MCF 10A (cell line): ENCODE measurements at regions not wholly inside any gene's neighbourhood (a gene's known extent, or its start where the extent isn't known, plus 50 kb on each side); places are given as distances from the start of the nearest gene placed in this dataset.
A peak's percentile ranks its signal among the peaks of the same experiment; 100 is the strongest.

ENCODE experiments used
- BruUV-seq: library from RNA; stranded (reverse); fragments of 400-500 nt; replicated peaks from 2 replicates; lab custom pipeline; 2021; lab: Mats Ljungman, UMichigan
- CTCF ChIA-PET: fragments of 300-600 bp; sonication (Branson Sonifier 250); formaldehyde crosslinking; extraction: SDS; loops from one replicate; lab custom pipeline; 2021; ENCODE audit warnings: antibody characterized with exemption, inconsistent platforms; lab: Yijun Ruan, JAX
- POLR2A ChIA-PET: fragments of 300-600, 350-650 bp; sonication (Branson Sonifier 250); formaldehyde crosslinking; extraction: SDS; loops from one replicate; lab custom pipeline; 2020; ENCODE audit warnings: antibody characterized with exemption, inconsistent platforms; lab: Yijun Ruan, JAX
- DNase-seq: peaks from one replicate; pipeline ENCODE4 v3.0.0-alpha.2; 2018; ENCODE audit not compliant: unreplicated experiment
- H3K27ac Mint-ChIP-seq: one replicate; pipeline ENCODE4 v1.8.0; 2022; ENCODE audit warnings: mild to moderate bottlenecking, low read depth, mixed read lengths; ENCODE audit not compliant: unreplicated experiment
- H3K27me3 Mint-ChIP-seq: one replicate; pipeline ENCODE4 v1.8.0; 2022; ENCODE audit warnings: mixed read lengths; ENCODE audit not compliant: insufficient read depth, unreplicated experiment
- H3K36me3 Mint-ChIP-seq: one replicate; pipeline ENCODE4 v1.8.0; 2022; ENCODE audit warnings: mild to moderate bottlenecking, moderate library complexity, mixed read lengths; ENCODE audit not compliant: insufficient read depth, unreplicated experiment
- H3K4me1 Mint-ChIP-seq: one replicate; pipeline ENCODE4 v1.8.0; 2022; ENCODE audit warnings: mixed read lengths; ENCODE audit not compliant: insufficient read depth, unreplicated experiment
- H3K4me3 Mint-ChIP-seq: one replicate; pipeline ENCODE4 v1.8.0; 2022; ENCODE audit warnings: mild to moderate bottlenecking, moderate library complexity, mixed read lengths; ENCODE audit not compliant: unreplicated experiment
- H3K9me3 Mint-ChIP-seq: one replicate; pipeline ENCODE4 v1.8.0; 2022; ENCODE audit warnings: mixed read lengths; ENCODE audit not compliant: unreplicated experiment
- intact Hi-C: fragments of 100-400 bp; cut with micrococcal nuclease; formaldehyde crosslinking; loops from 2 replicates; pipeline ENCODE4 v1.14.1; 2022
- TF ChIP-seq, protein P1 (sequence below): fragments of 200-600 bp; IDR thresholded peaks from one replicate; pipeline ENCODE4 v1.8.0; 2022; ENCODE audit warnings: antibody characterized with exemption, mild to moderate bottlenecking; ENCODE audit not compliant: unreplicated experiment

DNA sequence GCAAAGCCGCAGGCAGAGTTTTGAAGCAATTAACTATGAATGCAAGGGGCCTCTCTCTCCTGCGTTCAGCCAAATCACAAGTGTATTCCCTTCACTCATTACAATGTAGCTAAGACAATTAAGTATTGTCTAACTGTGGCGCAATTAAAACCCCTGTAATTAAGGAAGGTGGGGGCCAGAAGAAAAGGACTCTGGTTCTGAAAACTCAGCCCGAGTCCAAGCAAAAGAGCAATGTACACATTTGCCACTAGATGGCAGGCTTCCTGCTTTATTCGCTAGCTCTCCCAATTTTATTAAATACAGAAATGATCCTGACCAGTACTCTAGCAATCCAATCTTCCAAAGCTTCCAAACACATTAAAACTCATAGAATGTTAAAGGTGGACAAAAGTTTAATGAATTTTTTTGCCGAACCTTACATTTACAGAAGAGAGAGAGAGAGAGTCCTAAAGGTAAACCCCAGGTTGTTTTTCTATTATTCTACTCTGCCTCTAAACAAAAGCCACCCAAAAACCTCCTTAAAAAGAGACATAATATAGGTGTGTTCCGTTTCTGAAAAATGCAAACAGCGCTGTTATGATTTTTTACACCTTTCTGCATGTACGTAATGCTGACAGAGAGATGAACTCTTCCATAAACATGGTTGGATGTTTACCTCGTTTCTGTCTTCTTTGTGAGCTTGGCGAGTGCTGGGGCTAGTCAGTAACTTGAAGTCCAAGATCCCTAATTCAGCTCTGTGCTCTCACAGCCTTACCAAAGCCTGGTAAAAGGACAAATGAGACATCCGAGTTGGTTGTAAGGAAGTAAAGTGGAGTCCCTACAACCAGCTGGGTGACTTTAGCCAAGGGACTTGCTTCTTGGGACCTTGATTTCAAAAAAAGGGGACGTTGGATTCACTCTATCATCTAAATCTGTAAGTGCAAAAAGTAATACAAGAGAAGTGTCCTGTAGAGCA lies 50.9 kb upstream of the VASH1 start:
- Mint-ChIP-seq H3K4me1 (no peaks in the 10 kb centered on the region), H3K9me3 (no peaks in the 10 kb centered on the region), H3K27me3 (peaks cover 25% of the 10 kb centered on the region), H3K4me3 (no peak overlapping the region), H3K27ac (no peak overlapping the region), H3K36me3 (no peaks in the 10 kb centered on the region)
- ChIA-PET POLR2A (interaction anchor here (0.7 to 2.1 kb wide), 5 partner anchors 52 to 102 kb away, joined by 3 to 10 read pairs (median 3); partner anchors contain the start of genes ANGEL1 and VASH1), CTCF (interaction anchor here (0.6 to 4.5 kb wide), 50 partner anchors 9 to 1150 kb away, joined by 3 to 68 read pairs (median 4); partner anchors contain the start of genes ANGEL1 and VASH1)
- intact Hi-C loops: loop anchor here (1.0 to 10.0 kb wide), 3 partner anchors 75 to 384 kb away; partner anchors contain the start of gene CIPC
- peak; percentile 67 for DNase-seq
- TF ChIP-seq, protein P1, sequence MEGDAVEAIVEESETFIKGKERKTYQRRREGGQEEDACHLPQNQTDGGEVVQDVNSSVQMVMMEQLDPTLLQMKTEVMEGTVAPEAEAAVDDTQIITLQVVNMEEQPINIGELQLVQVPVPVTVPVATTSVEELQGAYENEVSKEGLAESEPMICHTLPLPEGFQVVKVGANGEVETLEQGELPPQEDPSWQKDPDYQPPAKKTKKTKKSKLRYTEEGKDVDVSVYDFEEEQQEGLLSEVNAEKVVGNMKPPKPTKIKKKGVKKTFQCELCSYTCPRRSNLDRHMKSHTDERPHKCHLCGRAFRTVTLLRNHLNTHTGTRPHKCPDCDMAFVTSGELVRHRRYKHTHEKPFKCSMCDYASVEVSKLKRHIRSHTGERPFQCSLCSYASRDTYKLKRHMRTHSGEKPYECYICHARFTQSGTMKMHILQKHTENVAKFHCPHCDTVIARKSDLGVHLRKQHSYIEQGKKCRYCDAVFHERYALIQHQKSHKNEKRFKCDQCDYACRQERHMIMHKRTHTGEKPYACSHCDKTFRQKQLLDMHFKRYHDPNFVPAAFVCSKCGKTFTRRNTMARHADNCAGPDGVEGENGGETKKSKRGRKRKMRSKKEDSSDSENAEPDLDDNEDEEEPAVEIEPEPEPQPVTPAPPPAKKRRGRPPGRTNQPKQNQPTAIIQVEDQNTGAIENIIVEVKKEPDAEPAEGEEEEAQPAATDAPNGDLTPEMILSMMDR: peak; percentile 41
- BruUV-seq: no TSS peak
